CD4-positive, alpha-beta T cell treated with Interleukin-4 for 1 hour (primary cell): ENCODE measurements at regions not wholly inside any gene's neighbourhood (a gene's known extent, or its start where the extent isn't known, plus 50 kb on each side); places are given as distances from the start of the nearest gene placed in this dataset.
A peak's percentile ranks its signal among the peaks of the same experiment; 100 is the strongest.

Source experiments
- DNase-seq, 2 donors: peaks; one replicate each; pipeline ENCODE4 v3.0.0-alpha.2; 2020 to 2022

GRCh38 chr3:174408310-174408709, 450.8 kb upstream of the NAALADL2 start:
- no peak for DNase-seq

- DNase-seq, result no peak
Observed at GRCh38 chr3:174409086-174409743, 449.9 kb upstream of the NAALADL2 start.

DNA sequence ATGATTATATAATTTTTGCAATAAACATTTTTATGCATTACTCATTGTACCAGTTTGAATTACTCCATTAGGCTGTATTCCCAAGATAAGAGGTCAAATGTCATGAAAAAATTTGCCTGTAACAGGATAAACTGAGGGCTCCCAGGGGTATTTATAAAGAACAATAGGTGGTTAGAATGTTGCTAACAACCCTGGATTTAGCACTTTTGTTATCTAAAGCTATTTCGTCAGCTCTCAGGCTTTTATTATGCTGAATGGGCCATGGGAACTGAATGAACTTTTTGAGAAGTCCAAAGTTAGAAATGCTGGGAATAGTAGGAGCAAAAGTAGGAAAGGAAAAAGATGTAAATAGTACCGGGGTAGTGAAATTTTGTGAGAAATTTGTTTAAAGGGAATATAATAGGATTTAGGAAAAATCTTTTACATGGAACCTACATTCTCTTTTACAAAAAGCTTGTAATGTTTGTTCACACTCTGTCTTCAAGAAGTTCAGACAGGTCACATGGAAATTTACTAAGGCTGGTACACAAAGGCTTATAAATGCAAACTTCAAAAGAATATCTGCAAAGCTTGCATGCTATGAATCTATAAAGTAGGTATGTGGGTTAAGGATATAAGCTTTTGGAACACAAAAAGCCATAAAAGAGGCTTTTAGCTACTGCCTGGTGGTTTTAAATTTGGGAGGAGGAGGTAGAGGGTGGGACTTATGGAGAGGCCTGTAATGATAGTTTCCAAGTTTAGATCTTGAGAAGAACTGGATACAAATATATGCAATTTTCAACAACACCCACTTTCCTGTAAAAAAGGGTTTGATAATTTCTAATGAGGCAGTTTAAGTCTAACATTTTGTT, 445.8 kb upstream of the NAALADL2 start:
- DNase-seq, result no peak

DNA sequence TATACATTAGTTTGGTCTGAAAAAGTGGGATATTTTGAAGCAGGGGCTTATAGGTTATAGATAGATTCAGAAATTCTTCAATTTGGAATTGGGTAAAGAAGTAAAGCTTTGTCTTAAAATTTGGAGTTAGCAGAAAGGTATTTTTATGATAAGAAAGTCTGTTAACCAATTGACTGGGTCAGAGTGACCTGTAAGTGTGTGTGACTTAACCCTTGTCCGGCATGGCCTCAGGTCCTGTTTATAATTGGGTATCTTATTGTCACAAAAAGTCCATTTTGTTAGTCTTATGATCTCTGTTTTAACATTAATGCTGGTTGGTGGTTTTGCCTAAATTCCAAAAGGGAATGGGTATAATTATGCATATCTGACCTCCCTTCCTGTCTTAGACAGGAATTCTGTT, 444.2 kb upstream of the NAALADL2 start:
- no peak for DNase-seq

GRCh38 chr3:174417573-174417972, 441.6 kb upstream of the NAALADL2 start:
- DNase-seq, result peak in 1 of 2 donors; percentile 29

GRCh38 chr3:174419216-174419615, 439.9 kb upstream of the NAALADL2 start:
- no peak for DNase-seq

GRCh38 chr3:174423936-174424335, 435.2 kb upstream of the NAALADL2 start:
- DNase-seq, result no peak

DNA sequence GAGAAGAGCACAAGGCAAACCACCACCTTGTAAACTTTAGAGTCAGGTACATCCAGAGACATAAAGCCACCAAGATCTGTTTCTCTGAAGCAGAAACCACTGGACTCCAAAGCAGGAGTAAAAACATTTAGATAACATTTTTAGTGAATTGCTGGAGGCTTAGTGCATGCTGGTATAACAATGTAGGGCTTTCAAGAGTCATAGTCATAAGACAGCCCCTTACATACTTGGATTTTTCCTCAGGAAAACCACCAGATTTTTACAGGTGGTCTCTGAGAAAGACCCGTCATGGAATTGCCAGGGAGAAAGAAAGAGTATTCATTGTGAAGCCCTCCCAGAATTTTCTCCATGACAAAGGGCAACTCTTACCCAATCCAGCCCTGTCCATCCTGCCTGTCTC, 434.5 kb upstream of the NAALADL2 start:
- no peak for DNase-seq

GRCh38 chr3:174425422-174425821, 433.7 kb upstream of the NAALADL2 start:
- no peak for DNase-seq

DNA sequence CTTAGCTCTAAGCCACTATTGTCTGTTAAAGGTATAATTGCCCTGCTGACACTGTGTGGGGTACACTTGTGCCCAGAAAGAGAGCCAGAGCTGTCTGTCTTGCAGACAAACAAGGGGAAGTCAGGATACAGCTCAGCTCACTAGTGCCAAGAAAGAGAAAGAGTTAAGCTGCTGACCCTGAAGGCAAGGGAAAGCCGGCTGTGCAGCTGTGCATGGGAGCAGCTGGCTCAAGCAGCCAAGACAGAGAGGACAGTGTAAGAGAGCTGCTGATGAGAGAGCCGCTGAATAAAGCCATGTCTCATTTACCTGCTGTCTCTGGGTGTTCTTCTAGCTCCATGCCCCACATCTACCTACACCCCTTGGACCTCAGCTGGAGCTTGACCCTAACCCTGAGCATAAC, 428.1 kb upstream of the NAALADL2 start:
- no peak for DNase-seq

- DNase-seq, result no peak
Observed at GRCh38 chr3:174431717-174432116, 427.4 kb upstream of the NAALADL2 start.

DNA sequence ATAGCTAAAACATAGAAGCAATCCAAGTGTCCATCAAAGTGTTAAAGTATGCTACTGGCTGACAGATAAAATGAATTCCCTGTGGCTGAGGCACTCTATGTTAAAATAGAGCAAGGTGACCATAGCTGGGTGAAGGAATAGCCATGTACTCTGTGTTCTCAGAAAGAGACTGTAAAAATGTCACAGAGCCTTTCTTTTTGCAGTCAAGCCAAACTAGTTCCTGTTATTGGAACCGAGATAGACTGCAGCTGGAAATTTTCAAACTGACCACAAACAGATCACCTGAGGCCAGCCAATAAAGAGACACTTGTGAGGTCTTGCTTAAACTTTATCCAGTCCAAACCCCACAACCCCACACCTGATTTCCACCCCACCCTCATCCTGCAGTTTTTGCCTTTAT, 422.8 kb upstream of the NAALADL2 start:
- no peak for DNase-seq

DNA sequence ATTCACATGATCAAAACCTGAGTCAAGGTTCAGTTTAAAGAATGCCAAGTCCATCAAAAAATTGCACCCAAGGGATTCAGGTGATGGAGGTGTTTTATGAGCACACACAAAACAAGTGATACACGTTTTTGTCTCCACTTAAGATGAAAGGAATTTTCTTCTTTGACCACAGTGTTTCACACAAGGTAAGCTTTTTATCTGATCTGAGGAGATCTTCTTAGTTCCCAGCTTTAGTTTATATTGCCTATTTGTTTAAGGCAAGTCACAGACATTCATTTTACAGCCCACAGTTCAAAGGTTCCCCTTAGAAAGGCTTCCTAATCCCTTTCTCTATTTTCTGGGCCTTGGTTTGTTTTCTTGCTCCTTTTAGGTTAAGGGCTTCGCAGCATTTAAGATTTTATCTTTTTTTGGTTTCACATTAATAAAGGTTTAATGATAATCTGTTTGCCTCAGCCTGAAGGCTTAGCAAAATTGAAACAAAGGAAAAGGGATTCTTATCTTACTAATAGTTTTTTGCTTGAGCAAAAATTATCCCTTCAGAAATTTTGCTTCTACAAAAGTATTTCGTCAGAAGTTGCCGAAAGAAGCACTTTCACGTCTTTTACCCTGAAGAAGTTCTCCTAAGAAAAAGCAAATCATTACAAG, 420.5 kb upstream of the NAALADL2 start:
- DNase-seq, result no peak

- peak in 1 of 2 donors; percentile 12 for DNase-seq
Observed at GRCh38 chr3:174439331-174440252, 419.5 kb upstream of the NAALADL2 start.

GRCh38 chr3:174440253-174440701, 418.9 kb upstream of the NAALADL2 start:
- no peak for DNase-seq

GRCh38 chr3:174440741-174441587, 418.2 kb upstream of the NAALADL2 start:
- peak; percentile 8 to 48 for DNase-seq

- no peak for DNase-seq
Observed at GRCh38 chr3:174441588-174442301, 417.4 kb upstream of the NAALADL2 start.

DNA sequence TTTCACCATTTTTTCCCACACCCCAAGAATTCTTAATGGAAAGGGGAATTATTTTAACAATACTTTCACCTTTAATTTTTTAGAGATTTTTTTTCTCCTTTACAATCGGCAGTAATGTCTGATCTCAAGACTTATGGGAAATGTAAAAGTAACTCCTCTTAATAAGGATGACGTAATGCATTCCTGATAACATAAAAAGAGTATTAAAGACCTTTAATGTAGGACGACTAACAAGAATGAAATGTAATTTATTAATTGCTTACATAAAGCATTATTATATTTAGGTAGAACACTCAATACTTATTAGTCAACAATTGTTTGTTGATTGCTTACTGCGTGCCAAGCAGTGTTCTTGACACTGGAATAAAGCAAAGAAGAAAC, 416.8 kb upstream of the NAALADL2 start:
- no peak for DNase-seq

DNA sequence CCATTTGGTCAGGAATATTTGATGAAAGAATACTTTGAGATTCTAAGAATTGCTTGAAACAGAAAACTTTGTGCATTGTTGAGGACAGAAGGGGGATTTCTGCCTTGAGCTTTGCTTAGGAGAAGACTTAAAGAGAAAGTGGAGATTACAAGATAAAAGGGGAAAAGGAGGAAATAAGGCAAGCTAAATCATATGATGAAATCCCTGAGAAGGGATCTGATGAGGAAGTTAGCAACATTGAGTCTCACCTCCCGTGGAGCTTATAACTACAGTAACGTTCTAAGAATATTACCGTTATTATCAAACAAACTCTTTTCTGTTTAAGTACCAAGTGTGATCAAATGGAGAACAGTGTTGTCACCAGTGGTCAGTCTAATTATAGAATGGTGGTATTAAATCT, 414.7 kb upstream of the NAALADL2 start:
- DNase-seq, result no peak

DNA sequence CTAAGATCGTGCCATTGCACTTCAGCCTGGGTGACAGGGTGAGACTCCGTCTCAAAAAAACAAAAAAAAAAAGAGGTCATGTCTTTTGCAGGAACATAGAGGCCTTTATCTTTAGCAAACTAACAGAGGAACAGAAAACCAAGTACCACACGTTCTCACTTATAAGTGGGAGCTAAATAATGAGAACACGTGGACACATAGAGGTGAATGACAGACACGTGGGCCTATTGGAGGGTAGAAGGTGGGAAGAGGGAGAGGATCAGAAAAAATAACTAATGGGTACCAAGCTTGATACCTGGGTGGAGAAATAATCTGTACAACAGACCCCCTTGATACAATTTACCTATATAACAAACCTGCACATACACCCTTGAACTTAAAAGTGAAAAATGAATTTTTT, 401.4 kb upstream of the NAALADL2 start:
- DNase-seq, result no peak

DNA sequence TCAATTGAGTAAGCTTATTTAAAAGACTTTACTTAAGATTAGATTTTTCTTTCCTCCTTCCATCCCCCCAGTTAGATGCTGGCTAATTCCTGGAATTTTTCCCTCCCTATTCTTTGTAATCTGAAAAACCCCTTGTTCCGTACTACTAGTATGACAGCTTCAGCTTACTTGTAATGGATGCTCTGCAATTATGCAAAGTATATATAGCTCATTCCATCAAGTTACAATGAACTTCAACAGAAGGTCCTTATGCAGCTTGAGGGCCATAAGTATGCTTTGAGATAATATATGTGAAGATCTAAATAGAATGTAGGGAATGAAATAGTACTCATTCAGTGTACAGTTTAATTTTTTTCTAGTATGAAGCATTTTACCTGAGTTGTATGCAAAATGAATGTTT, 398.3 kb upstream of the NAALADL2 start:
- no peak for DNase-seq
